Osteocyte (in vitro differentiated cells): ENCODE measurements at regions not wholly inside any gene's neighbourhood (a gene's known extent, or its start where the extent isn't known, plus 50 kb on each side); places are given as distances from the start of the nearest gene placed in this dataset.

ENCODE experiments used
- DNase-seq: peaks from one replicate; pipeline ENCODE4 v3.0.0; 2021; ENCODE audit warnings: mixed read lengths; ENCODE audit not compliant: unreplicated experiment; ENCODE audit errors: extremely low spot score
- H3K27ac Mint-ChIP-seq: one replicate; pipeline ENCODE4 v1.8.0; 2021; ENCODE audit warnings: mild to moderate bottlenecking, mixed read lengths; ENCODE audit not compliant: unreplicated experiment
- H3K27me3 Mint-ChIP-seq: one replicate; pipeline ENCODE4 v1.8.0; 2021; ENCODE audit warnings: mixed read lengths; ENCODE audit not compliant: unreplicated experiment
- H3K36me3 Mint-ChIP-seq: one replicate; pipeline ENCODE4 v1.8.0; 2021; ENCODE audit warnings: mixed read lengths; ENCODE audit not compliant: unreplicated experiment
- H3K4me1 Mint-ChIP-seq: one replicate; pipeline ENCODE4 v1.8.0; 2021; ENCODE audit warnings: mixed read lengths; ENCODE audit not compliant: unreplicated experiment
- H3K4me3 Mint-ChIP-seq: one replicate; pipeline ENCODE4 v1.8.0; 2021; ENCODE audit warnings: mild to moderate bottlenecking, moderate library complexity, mixed read lengths; ENCODE audit not compliant: unreplicated experiment
- H3K9me3 Mint-ChIP-seq: one replicate; pipeline ENCODE4 v1.8.0; 2021; ENCODE audit warnings: mixed read lengths; ENCODE audit not compliant: unreplicated experiment
- CTCF ChIP-seq: fragments of 200-600 bp; sonication (generic); IDR thresholded peaks from 2 replicates; pipeline ENCODE4 v1.5.0; 2021; ENCODE audit warnings: antibody characterized with exemption, mild to moderate bottlenecking, moderate library complexity

- Mint-ChIP-seq H3K9me3 (no peaks in the 10 kb centered on the region), H3K27me3 (no peaks in the 10 kb centered on the region), H3K4me3 (no peak overlapping the region), H3K4me1 (peaks cover 15% of the 10 kb centered on the region), H3K36me3 (no peaks in the 10 kb centered on the region), H3K27ac (no peak overlapping the region)
- TF ChIP-seq CTCF: no peak
- DNase-seq: no peak
These were observed 158.2 kb downstream of the TFAP2B start for GRCh38 chr6:50976907-50977306.

GRCh38 chr6:50977796-50978195 lies 159.1 kb downstream of the TFAP2B start:
- DNase-seq: no peak
- peaks cover 12% of the 10 kb centered on the region for H3K4me1 Mint-ChIP-seq
- no peak overlapping the region for H3K4me3 Mint-ChIP-seq
- no peaks in the 10 kb centered on the region for H3K36me3 Mint-ChIP-seq
- TF ChIP-seq CTCF: no peak
- no peak overlapping the region for H3K27ac Mint-ChIP-seq
- H3K27me3 Mint-ChIP-seq: no peaks in the 10 kb centered on the region
- H3K9me3 Mint-ChIP-seq: no peaks in the 10 kb centered on the region

GRCh38 chr6:50978380-50979170 lies 159.9 kb downstream of the TFAP2B start:
- Mint-ChIP-seq H3K27ac (no peak overlapping the region), H3K36me3 (no peaks in the 10 kb centered on the region), H3K27me3 (no peaks in the 10 kb centered on the region), H3K9me3 (no peaks in the 10 kb centered on the region), H3K4me3 (no peak overlapping the region), H3K4me1 (peaks cover 20% of the 10 kb centered on the region)
- no peak for DNase-seq
- TF ChIP-seq CTCF: no peak

- no peak for TF ChIP-seq CTCF
- H3K36me3 Mint-ChIP-seq: no peaks in the 10 kb centered on the region
- H3K4me3 Mint-ChIP-seq: no peak overlapping the region
- no peaks in the 10 kb centered on the region for H3K9me3 Mint-ChIP-seq
- no peak for DNase-seq
- H3K27me3 Mint-ChIP-seq: no peaks in the 10 kb centered on the region
- H3K27ac Mint-ChIP-seq: no peak overlapping the region
- H3K4me1 Mint-ChIP-seq: peaks cover 20% of the 10 kb centered on the region
These were observed 160.5 kb downstream of the TFAP2B start for GRCh38 chr6:50979171-50979525.

- Mint-ChIP-seq H3K4me3 (no peak overlapping the region), H3K27ac (no peak overlapping the region), H3K36me3 (peaks cover 4% of the 10 kb centered on the region), H3K27me3 (no peaks in the 10 kb centered on the region), H3K9me3 (peaks cover 8% of the 10 kb centered on the region), H3K4me1 (peaks cover 30% of the 10 kb centered on the region)
- no peak for TF ChIP-seq CTCF
- DNase-seq: no peak
These were observed 165.5 kb downstream of the TFAP2B start for GRCh38 chr6:50984135-50984534.
